Vagina (tissue), 2 donors: ENCODE measurements at regions not wholly inside any gene's neighbourhood (a gene's known extent, or its start where the extent isn't known, plus 50 kb on each side); places are given as distances from the start of the nearest gene placed in this dataset.

Experiments
- DNase-seq, 2 donors: peaks; one replicate each; pipeline ENCODE4 v3.0.0-alpha.2; 2017; ENCODE audit errors: extremely low spot score in 2 of 2
- H3K27ac ChIP-seq: fragments of 200-600 bp; sonication (generic); one replicate; pipeline ENCODE4 v1.5.1; 2019
- H3K27me3 ChIP-seq: fragments of 200-600 bp; sonication (generic); one replicate; pipeline ENCODE4 v1.5.1; 2019
- H3K36me3 ChIP-seq, 2 donors: fragments of 200-600 bp; sonication (generic); one replicate each; pipeline ENCODE4 v1.5.1; 2017 to 2019
- H3K4me1 ChIP-seq: fragments of 200-600 bp; sonication (generic); one replicate; pipeline ENCODE4 v1.5.1; 2019
- H3K4me3 ChIP-seq, 2 donors: fragments of 200-600 bp; sonication (generic); 1 replicate in 1 of 2; 2 replicates in 1 of 2; pipeline ENCODE4 v1.5.1; 2016 to 2019
- H3K9me3 ChIP-seq: fragments of 200-600 bp; sonication (generic); one replicate; pipeline ENCODE4 v1.5.1; 2019
- POLR2A ChIP-seq, 2 donors: fragments of 450-650 bp; IDR thresholded peaks; one replicate each; pipeline ENCODE4 v1.6.1; 2017; ENCODE audit warnings: antibody characterized with exemption in 2 of 2, mild to moderate bottlenecking in 2 of 2, moderate library complexity in 2 of 2
- POLR2AphosphoS5 ChIP-seq, 2 donors: sonication (generic); formaldehyde crosslinking; IDR thresholded peaks; one replicate each; pipeline ENCODE4 v1.9.0; 2017; ENCODE audit warnings: antibody characterized with exemption in 2 of 2, mild to moderate bottlenecking in 2 of 2, low read depth in 1 of 2; ENCODE audit not compliant: insufficient read depth in 1 of 2
- intact Hi-C: fragments of 100-400 bp; cut with DNase I; formaldehyde crosslinking; loops from one replicate; pipeline ENCODE4 v1.15.1; 2023
- TF ChIP-seq, protein P1 (sequence below), 3 experiments: fragments of 450-650 bp in 2 of 3; fragments of 200-600 bp in 1 of 3; sonication (generic) in 1 of 3; IDR thresholded peaks; one replicate each; pipeline ENCODE4 v1.5.1; 2017 to 2019; ENCODE audit warnings: antibody characterized with exemption in 3 of 3, mild to moderate bottlenecking in 2 of 3, moderate library complexity in 2 of 3

DNA sequence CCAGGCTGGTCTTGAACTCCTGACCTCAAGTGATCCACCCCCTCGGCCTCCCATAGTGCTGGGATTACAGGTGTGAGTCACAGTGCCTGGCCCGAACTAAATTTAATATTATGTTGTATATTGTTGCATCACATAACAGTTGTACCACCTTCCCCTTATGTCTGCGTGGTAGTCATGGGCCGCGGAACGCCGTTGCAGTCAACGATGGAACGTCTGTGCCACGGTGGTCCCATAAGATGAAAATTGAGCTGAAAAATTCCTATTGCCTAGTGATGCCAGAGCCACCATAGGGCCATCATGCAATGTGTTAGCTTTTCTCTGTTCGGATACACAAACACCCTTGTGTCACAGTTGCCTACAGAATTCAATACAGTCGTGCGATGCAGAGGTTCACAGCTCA, 236.1 kb downstream of the TEX29 start:
- Histone ChIP-seq H3K4me1 (no peaks in the 10 kb centered on the region), H3K9me3 (no peaks in the 10 kb centered on the region), H3K27me3 (no peaks in the 10 kb centered on the region), H3K36me3 (no peaks in the 10 kb centered on the region), H3K4me3 (no peak overlapping the region), H3K27ac (no peak overlapping the region)
- intact Hi-C loops = no loop called here
- no peak for DNase-seq
- TF ChIP-seq POLR2A (IDR thresholded peaks at IDR 0.05) (no peak), POLR2AphosphoS5 (IDR thresholded peaks at IDR 0.05; ENCODE audit: insufficient read depth in 1 of 2, low read depth in 1 of 2) (no peak)
- TF ChIP-seq, protein P1, sequence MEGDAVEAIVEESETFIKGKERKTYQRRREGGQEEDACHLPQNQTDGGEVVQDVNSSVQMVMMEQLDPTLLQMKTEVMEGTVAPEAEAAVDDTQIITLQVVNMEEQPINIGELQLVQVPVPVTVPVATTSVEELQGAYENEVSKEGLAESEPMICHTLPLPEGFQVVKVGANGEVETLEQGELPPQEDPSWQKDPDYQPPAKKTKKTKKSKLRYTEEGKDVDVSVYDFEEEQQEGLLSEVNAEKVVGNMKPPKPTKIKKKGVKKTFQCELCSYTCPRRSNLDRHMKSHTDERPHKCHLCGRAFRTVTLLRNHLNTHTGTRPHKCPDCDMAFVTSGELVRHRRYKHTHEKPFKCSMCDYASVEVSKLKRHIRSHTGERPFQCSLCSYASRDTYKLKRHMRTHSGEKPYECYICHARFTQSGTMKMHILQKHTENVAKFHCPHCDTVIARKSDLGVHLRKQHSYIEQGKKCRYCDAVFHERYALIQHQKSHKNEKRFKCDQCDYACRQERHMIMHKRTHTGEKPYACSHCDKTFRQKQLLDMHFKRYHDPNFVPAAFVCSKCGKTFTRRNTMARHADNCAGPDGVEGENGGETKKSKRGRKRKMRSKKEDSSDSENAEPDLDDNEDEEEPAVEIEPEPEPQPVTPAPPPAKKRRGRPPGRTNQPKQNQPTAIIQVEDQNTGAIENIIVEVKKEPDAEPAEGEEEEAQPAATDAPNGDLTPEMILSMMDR (IDR thresholded peaks at IDR 0.05) = no peak

DNA sequence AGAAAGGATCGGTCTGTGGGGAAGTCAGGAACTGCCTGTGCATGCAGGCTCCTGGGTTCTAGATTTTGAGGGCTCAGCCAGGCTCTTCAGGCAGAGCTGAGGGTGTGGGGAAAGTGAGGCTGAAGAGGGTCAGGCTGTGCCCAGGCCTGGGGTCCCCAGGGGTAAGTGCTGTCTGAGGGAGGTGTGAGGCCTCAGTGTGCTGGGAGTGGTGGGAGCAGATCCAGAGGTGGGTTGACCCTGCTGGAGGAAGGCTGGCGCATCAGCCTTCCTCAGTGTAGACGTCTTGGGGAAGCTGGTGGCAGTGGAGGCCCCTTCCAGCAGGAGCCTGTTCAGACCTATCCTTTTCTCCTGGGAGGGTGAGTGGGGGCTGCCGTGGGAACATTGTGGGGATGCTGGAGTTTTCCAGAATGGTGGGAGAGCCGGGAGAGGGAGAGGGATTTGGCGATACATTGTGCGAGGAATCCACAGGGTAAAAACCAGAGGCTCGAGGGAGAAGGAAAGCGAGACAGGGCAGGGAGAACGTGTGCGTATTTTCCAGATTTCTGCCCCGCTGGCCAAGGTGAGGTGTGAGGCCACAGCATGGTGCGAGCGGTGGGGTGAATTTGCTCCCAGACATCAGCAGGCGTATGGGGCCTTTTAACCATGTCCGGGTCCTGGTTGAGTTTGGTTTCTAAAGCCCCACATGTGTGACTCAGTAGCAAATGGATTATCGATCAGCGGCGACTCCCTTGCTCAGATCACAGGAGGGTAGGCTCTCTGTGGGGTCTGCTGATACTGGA, 237.7 kb downstream of the TEX29 start:
- TF ChIP-seq POLR2AphosphoS5 (IDR thresholded peaks at IDR 0.05; ENCODE audit: insufficient read depth in 1 of 2, low read depth in 1 of 2) = no peak
- TF ChIP-seq POLR2A (IDR thresholded peaks at IDR 0.05) = no peak
- TF ChIP-seq, protein P1 (IDR thresholded peaks at IDR 0.05) = no peak
- Histone ChIP-seq H3K9me3 (no peaks in the 10 kb centered on the region), H3K36me3 (no peaks in the 10 kb centered on the region), H3K27me3 (no peaks in the 10 kb centered on the region), H3K4me3 (no peak overlapping the region), H3K4me1 (no peaks in the 10 kb centered on the region), H3K27ac (no peak overlapping the region)
- intact Hi-C loops = no loop called here
- no peak for DNase-seq

DNA sequence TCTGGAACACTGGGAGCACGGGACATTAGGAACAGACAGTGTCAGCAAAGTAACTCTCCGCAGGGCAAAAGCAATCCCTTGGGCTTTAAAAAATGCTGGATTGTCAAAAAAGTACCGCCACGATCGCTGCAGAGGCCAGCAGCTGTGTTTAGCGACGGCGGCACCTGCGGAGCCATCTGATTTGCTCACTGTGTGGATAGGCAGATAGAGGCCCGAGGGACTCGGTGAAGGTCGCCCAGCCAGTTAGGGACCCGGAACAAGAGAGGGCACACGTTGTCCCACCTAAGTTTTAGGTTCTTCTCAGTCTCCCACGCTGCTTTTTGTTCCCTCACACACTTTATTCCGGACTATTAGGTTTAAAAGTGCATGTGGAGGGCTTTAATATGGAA, 238.3 kb downstream of the TEX29 start:
- H3K4me3 ChIP-seq = no peak overlapping the region
- DNase-seq = no peak
- H3K4me1 ChIP-seq = no peaks in the 10 kb centered on the region
- no peaks in the 10 kb centered on the region for H3K27me3 ChIP-seq
- intact Hi-C loops = no loop called here
- H3K9me3 ChIP-seq = no peaks in the 10 kb centered on the region
- H3K36me3 ChIP-seq = no peaks in the 10 kb centered on the region
- TF ChIP-seq, protein P1 (IDR thresholded peaks at IDR 0.05) = no peak
- TF ChIP-seq POLR2A (IDR thresholded peaks at IDR 0.05) = no peak
- no peak for TF ChIP-seq POLR2AphosphoS5 (IDR thresholded peaks at IDR 0.05; ENCODE audit: insufficient read depth in 1 of 2, low read depth in 1 of 2)
- no peak overlapping the region for H3K27ac ChIP-seq

DNA sequence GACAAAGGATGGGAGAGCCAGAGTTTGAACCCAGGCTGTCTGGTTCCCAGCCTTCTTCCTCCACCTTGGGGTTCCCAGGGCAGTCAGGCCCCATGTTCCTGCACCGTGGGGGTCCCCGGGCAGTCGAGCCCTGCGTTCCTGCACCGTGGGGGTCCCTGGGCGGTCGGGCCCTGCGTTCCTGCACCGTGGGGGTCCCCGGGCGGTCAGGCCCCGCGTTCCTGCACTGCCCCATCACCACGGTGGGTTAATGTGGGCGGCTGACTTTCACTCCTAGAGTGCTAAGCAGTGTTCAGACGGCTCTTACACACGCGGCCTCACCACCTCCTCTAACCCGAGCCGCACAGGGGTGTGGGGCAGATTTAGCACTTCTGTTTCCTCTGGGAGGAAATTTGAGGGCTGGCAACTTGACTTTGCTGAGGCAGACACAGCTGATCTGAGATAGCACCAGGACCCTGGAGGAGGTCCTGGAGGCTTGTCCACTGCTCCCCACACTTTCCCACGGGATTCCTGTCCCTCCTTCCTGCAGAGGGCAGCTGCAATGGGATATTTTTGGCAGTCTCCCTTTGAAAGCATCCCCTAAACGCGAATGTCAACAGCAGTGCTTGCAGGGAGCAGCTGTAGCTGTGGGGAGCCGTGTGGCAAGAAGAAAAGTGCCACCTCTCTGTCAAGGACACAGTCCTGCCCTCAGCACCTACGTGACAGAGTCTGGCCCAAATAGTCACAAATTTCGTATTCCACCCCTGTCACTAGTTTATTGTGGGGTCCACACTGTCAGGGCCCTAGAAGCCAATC, 239.4 kb downstream of the TEX29 start:
- no peak for DNase-seq
- Histone ChIP-seq H3K27me3 (no peaks in the 10 kb centered on the region), H3K27ac (no peak overlapping the region), H3K9me3 (no peaks in the 10 kb centered on the region), H3K4me3 (no peak overlapping the region), H3K36me3 (no peaks in the 10 kb centered on the region), H3K4me1 (no peaks in the 10 kb centered on the region)
- intact Hi-C loops = no loop called here
- TF ChIP-seq, protein P1 (IDR thresholded peaks at IDR 0.05) = no peak
- TF ChIP-seq POLR2A (IDR thresholded peaks at IDR 0.05) (no peak), POLR2AphosphoS5 (IDR thresholded peaks at IDR 0.05; ENCODE audit: insufficient read depth in 1 of 2, low read depth in 1 of 2) (no peak)
